ENCODE measurements at regions not wholly inside any gene's neighbourhood (a gene's known extent, or its start where the extent isn't known, plus 50 kb on each side); places are given as distances from the start of the nearest gene placed in this dataset.

DNA sequence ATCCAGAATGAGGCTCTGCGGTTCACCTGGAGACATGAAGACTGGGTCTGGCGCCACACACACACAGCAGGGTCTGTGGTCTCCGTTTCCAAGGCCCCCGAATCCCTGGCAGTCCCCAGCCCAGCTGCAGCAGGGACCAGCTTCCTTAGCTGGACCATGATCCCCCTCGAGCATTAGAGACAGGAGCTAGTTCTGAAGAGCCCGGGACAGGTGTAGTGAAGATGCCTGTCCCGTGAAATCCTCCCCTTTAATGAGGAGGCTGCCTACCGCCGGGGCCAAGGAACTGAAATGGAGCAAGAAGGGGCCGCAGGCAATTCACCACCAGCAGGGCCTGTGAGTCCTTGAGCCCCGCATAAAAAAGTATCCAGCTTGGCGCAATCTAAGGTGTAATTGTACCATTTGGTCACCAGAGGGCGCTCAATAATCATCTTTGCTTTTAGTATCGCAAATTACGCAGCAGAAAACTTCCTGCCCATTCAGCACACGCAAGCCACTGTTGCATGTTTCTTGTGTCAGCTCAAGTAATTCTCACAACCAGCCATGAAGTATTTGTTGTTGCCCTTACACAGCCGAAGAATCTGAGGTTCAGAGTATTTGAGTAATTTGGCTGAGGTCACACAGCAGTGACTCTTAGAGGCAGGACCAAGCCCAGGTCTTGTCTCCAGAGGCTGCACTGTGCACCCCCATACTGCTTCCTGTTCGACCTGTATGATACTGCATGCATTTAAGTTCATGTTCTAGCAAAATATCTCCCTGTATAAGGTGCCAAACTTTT, 54.3 kb upstream of the PPP2R5C start:
- peak in 1 of 3 donors; percentile 49 for TF ChIP-seq POLR2AphosphoS5 (IDR thresholded peaks at IDR 0.05)
- TF ChIP-seq CTCF (IDR thresholded peaks at IDR 0.05) = peak; percentile 75 to 89
- no peak for TF ChIP-seq EP300 (IDR thresholded peaks at IDR 0.05)
- TF ChIP-seq POLR2A (IDR thresholded peaks at IDR 0.05) = no peak

All from suprapubic skin (tissue), 4 donors.